OCI-LY7 (cell line): ENCODE measurements at regions not wholly inside any gene's neighbourhood (a gene's known extent, or its start where the extent isn't known, plus 50 kb on each side); places are given as distances from the start of the nearest gene placed in this dataset.

Experiments
- BruUV-seq: library from RNA; stranded (reverse); fragments of 400-500 nt; replicated peaks from 2 replicates; lab custom pipeline; 2021; lab: Mats Ljungman, UMichigan
- CTCF ChIA-PET: fragments of 300-600 bp; sonication (Branson Sonifier 250); formaldehyde crosslinking; loops from one replicate; lab custom pipeline; 2022; ENCODE audit warnings: antibody characterized with exemption; ENCODE audit not compliant: unreplicated experiment; lab: Charles Lee
- POLR2A ChIA-PET: fragments of 300-600 bp; sonication (Branson Sonifier 250); formaldehyde crosslinking; loops from one replicate; lab custom pipeline; 2022; ENCODE audit warnings: antibody characterized with exemption; lab: Charles Lee
- DNase-seq: peaks from one replicate; pipeline ENCODE4 v3.0.0-alpha.2; 2015; ENCODE audit warnings: low spot score
- H2AFZ ChIP-seq: fragments of 200-600 bp; sonication (generic), shearing (Covaris generic); 2 replicates; pipeline ENCODE4 v1.6.1; 2014; ENCODE audit warnings: mild to moderate bottlenecking, antibody characterized with exemption, low read length, moderate library complexity
- H3K27ac ChIP-seq: fragments of 200-600 bp; sonication (generic); 2 replicates; pipeline ENCODE4 v1.5.1; 2014; ENCODE audit warnings: mixed run types, low read depth, mild to moderate bottlenecking, moderate library complexity, low read length, inconsistent platforms; ENCODE audit not compliant: poor library complexity, severe bottlenecking
- H3K36me3 ChIP-seq: fragments of 200-600 bp; sonication (generic); 2 replicates; pipeline ENCODE4 v1.6.1; 2014; ENCODE audit warnings: mild to moderate bottlenecking, antibody characterized with exemption, low read length, moderate library complexity, mixed read lengths; ENCODE audit not compliant: insufficient read depth
- H3K4me1 ChIP-seq: fragments of 200-600 bp; sonication (generic); 2 replicates; pipeline ENCODE4 v1.5.1; 2014; ENCODE audit warnings: mild to moderate bottlenecking, low read length; ENCODE audit not compliant: insufficient read depth, poor library complexity, severe bottlenecking
- H3K4me2 ChIP-seq: fragments of 200-600 bp; sonication (generic); 2 replicates; pipeline ENCODE4 v1.6.1; 2014; ENCODE audit warnings: mild to moderate bottlenecking, low read length
- H3K4me3 ChIP-seq: fragments of 200-600 bp; sonication (generic); 2 replicates; pipeline ENCODE4 v1.5.1; 2014; ENCODE audit warnings: mild to moderate bottlenecking, low read depth, low read length; ENCODE audit not compliant: poor library complexity, severe bottlenecking
- H3K79me2 ChIP-seq: fragments of 200-600 bp; sonication (generic); 2 replicates; pipeline ENCODE4 v1.6.1; 2016; ENCODE audit warnings: low read depth, mild to moderate bottlenecking, low read length, moderate library complexity, mixed read lengths; ENCODE audit not compliant: insufficient read depth
- H3K9me2 ChIP-seq: fragments of 200-600 bp; sonication (generic); 2 replicates; pipeline ENCODE4 v1.6.1; 2016; ENCODE audit warnings: mild to moderate bottlenecking, low read length, mixed read lengths; ENCODE audit not compliant: insufficient read depth
- H3K9me3 ChIP-seq: fragments of 200-600 bp; sonication (generic); 2 replicates; pipeline ENCODE4 v1.6.1; 2014; ENCODE audit warnings: mild to moderate bottlenecking, mixed run types, low read length, mixed read lengths
- H4K20me1 ChIP-seq: fragments of 200-600 bp; sonication (generic); 2 replicates; pipeline ENCODE4 v1.6.1; 2014; ENCODE audit warnings: mild to moderate bottlenecking, antibody characterized with exemption, low read length, moderate library complexity, mixed read lengths; ENCODE audit not compliant: insufficient read depth
- EZH2phosphoT487 ChIP-seq: fragments of 200-600 bp; sonication (generic); IDR thresholded peaks from 2 replicates; pipeline ENCODE4 v1.6.1; 2018; ENCODE audit warnings: low read depth, borderline replicate concordance, mild to moderate bottlenecking, mixed run types, antibody characterized with exemption, low read length, moderate library complexity, mixed read lengths
- intact Hi-C: fragments of 100-400 bp; cut with micrococcal nuclease; formaldehyde crosslinking; loops from one replicate; pipeline ENCODE4 v1.10.0; 2022; ENCODE audit not compliant: unreplicated experiment
- TF ChIP-seq, protein P1 (sequence below): fragments of 200-600 bp; sonication (generic); conservative IDR thresholded peaks from 2 replicates; pipeline ENCODE4 v1.5.1; 2014; ENCODE audit warnings: mild to moderate bottlenecking, antibody characterized with exemption, low read length, moderate library complexity, mixed read lengths

DNA sequence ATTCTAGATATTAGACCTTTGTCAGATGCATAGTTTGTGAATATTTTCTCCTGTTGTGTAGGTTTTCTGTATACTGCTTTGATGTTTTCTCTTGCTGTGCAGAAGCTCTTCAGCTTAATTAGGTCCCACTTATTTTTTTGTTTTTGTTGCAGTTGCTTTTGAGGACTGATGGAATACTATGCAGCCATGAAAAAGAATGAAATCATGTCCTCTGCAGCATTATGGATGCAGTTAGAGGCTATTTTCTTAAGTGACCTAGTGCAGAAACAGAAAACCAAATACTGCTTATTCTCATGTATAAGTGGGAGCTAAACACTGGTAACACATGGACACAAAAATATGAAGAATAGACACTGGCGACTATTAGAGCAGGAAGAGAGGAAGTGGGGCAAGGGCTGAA lies 155.0 kb upstream of the HNMT start:
- H3K4me1 ChIP-seq, result no peaks in the 10 kb centered on the region
- no peaks in the 10 kb centered on the region for H4K20me1 ChIP-seq
- H3K9me3 ChIP-seq, result no peaks in the 10 kb centered on the region
- intact Hi-C loops, result no loop called here
- TF ChIP-seq, protein P1, sequence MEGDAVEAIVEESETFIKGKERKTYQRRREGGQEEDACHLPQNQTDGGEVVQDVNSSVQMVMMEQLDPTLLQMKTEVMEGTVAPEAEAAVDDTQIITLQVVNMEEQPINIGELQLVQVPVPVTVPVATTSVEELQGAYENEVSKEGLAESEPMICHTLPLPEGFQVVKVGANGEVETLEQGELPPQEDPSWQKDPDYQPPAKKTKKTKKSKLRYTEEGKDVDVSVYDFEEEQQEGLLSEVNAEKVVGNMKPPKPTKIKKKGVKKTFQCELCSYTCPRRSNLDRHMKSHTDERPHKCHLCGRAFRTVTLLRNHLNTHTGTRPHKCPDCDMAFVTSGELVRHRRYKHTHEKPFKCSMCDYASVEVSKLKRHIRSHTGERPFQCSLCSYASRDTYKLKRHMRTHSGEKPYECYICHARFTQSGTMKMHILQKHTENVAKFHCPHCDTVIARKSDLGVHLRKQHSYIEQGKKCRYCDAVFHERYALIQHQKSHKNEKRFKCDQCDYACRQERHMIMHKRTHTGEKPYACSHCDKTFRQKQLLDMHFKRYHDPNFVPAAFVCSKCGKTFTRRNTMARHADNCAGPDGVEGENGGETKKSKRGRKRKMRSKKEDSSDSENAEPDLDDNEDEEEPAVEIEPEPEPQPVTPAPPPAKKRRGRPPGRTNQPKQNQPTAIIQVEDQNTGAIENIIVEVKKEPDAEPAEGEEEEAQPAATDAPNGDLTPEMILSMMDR, result no peak
- TF ChIP-seq EZH2phosphoT487, result no peak
- no peaks in the 10 kb centered on the region for H3K36me3 ChIP-seq
- POLR2A ChIA-PET, result no interaction called here
- no TSS peak for BruUV-seq
- CTCF ChIA-PET, result no interaction called here
- no peak overlapping the region for H3K4me3 ChIP-seq
- H2AFZ ChIP-seq, result no peak overlapping the region
- H3K79me2 ChIP-seq, result no peaks in the 10 kb centered on the region
- DNase-seq, result no peak
- no peaks in the 10 kb centered on the region for H3K9me2 ChIP-seq
- no peak overlapping the region for H3K27ac ChIP-seq
- H3K4me2 ChIP-seq, result no peak overlapping the region

DNA sequence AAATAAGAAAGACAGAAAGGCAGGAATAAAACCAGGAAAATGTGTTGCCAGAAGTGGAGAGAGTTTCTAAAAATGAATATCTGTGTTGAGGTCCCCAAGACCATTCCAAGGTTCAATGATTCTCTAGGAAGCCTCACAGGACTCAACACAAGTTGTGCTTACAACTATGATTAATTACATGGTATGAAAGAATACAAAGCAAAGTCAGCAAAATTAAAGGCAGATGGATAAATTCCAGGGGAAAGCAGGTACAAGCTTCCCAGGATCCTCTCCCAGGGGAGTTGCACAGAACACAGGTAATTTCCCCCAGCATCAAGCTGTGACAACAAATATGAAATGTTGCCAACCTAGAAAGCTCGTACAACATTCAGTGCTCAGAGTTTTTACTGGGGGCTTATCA lies 154.4 kb upstream of the HNMT start:
- Histone ChIP-seq H3K9me3 (no peaks in the 10 kb centered on the region), H4K20me1 (no peaks in the 10 kb centered on the region), H3K27ac (no peak overlapping the region), H3K36me3 (no peaks in the 10 kb centered on the region), H2AFZ (no peak overlapping the region), H3K9me2 (no peaks in the 10 kb centered on the region), H3K4me3 (no peak overlapping the region), H3K4me1 (no peaks in the 10 kb centered on the region), H3K79me2 (no peaks in the 10 kb centered on the region), H3K4me2 (no peak overlapping the region)
- BruUV-seq, result no TSS peak
- intact Hi-C loops, result no loop called here
- ChIA-PET POLR2A (no interaction called here), CTCF (no interaction called here)
- DNase-seq, result no peak
- TF ChIP-seq, protein P1, result no peak
- TF ChIP-seq EZH2phosphoT487, result no peak

DNA sequence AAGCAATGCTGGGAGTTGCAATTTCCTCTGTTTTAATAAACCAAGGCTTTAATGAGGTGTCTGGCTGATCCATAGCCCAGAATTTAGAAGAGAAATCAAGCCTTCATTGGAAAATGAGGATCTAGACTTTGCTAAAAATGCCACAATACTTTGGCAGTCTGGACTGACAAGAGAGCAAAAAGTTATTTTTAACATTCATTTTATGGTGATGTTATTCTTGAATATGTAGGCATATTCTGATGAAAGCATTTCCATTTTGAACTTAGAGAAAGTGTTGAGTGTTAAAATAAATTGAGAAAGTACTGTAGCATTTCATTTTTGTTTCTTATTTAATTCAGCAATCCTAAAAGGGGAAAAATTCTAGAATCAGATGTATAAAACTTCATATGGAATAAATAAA lies 151.8 kb upstream of the HNMT start:
- no peak overlapping the region for H3K4me2 ChIP-seq
- ChIA-PET CTCF (no interaction called here), POLR2A (no interaction called here)
- H3K4me1 ChIP-seq, result no peaks in the 10 kb centered on the region
- no peak overlapping the region for H3K27ac ChIP-seq
- TF ChIP-seq, protein P1, result no peak
- no peak for TF ChIP-seq EZH2phosphoT487
- intact Hi-C loops, result no loop called here
- H3K36me3 ChIP-seq, result no peaks in the 10 kb centered on the region
- H3K4me3 ChIP-seq, result no peak overlapping the region
- H2AFZ ChIP-seq, result no peak overlapping the region
- H3K79me2 ChIP-seq, result no peaks in the 10 kb centered on the region
- BruUV-seq, result no TSS peak
- no peak for DNase-seq
- no peaks in the 10 kb centered on the region for H4K20me1 ChIP-seq
- H3K9me2 ChIP-seq, result no peaks in the 10 kb centered on the region
- no peaks in the 10 kb centered on the region for H3K9me3 ChIP-seq
